Body of pancreas (tissue), 4 donors: ENCODE measurements at regions not wholly inside any gene's neighbourhood (a gene's known extent, or its start where the extent isn't known, plus 50 kb on each side); places are given as distances from the start of the nearest gene placed in this dataset.
A peak's percentile ranks its signal among the peaks of the same experiment; 100 is the strongest.
"Not testable (repeated sequence)": the region's sequence is repeated elsewhere in the genome, so short reads cannot be mapped to it uniquely, and the experiment has no call there.

Experiments used
- ATAC-seq: fragments of 150-250 bp; one replicate; pipeline ENCODE4 v1.9.1; 2016
- DNase-seq, 4 donors: peaks; one replicate each; pipeline ENCODE4 v3.0.0-alpha.2; 2019
- H3K27ac ChIP-seq, 4 donors: fragments of 200-600 bp; sonication (generic); 1 replicate in 3 of 4; 2 replicates in 1 of 4; pipeline versions ENCODE4 v1.5.1 to v1.6.1; 2016 to 2019; ENCODE audit warnings: mild to moderate bottlenecking in 1 of 4, mixed read lengths in 1 of 4, moderate library complexity in 1 of 4
- H3K27me3 ChIP-seq, 2 donors: fragments of 200-600 bp; sonication (generic); one replicate each; pipeline ENCODE4 v1.6.0; 2016; ENCODE audit warnings: mild to moderate bottlenecking in 1 of 2
- H3K36me3 ChIP-seq, 2 donors: fragments of 200-600 bp; sonication (generic); replicated peaks in 1 of 2; 2 replicates each; pipeline ENCODE4 v1.5.1; 2016; ENCODE audit warnings: low read depth in 2 of 2; ENCODE audit not compliant: insufficient read depth in 1 of 2
- H3K4me1 ChIP-seq: fragments of 200-600 bp; sonication (generic); one replicate; pipeline ENCODE4 v1.6.0; 2016
- H3K4me3 ChIP-seq, 2 donors: fragments of 200-600 bp; sonication (generic); 1 replicate in 1 of 2; 2 replicates in 1 of 2; pipeline ENCODE4 v1.5.1; 2016 to 2019
- H3K9me3 ChIP-seq, 3 donors: fragments of 200-600 bp; sonication (generic); 1 replicate in 2 of 3; 2 replicates in 1 of 3; pipeline ENCODE4 v1.5.1; 2016
- POLR2A ChIP-seq, 3 donors: fragments of 450-650 bp; IDR thresholded peaks; one replicate each; pipeline ENCODE4 v1.6.1; 2016; ENCODE audit warnings: antibody characterized with exemption in 3 of 3, mild to moderate bottlenecking in 2 of 3
- WGBS, 2 donors: methylation state at CpG; one replicate each; pipeline ENCODE4 v1.1.5; 2017; 5-methylcytosine and 5-hydroxymethylcytosine counted together
- intact Hi-C: fragments of 100-400 bp; cut with DNase I; formaldehyde crosslinking; loops from one replicate; pipeline ENCODE4 v1.15.1; 2023
- TF ChIP-seq, protein P1 (sequence below), 7 experiments: fragments of 450-650 bp in 4 of 7; fragments of 200-600 bp in 3 of 7; sonication (generic) in 3 of 7; IDR thresholded peaks; one replicate each; pipeline ENCODE4 v1.5.1; 2016 to 2019; ENCODE audit warnings: antibody characterized with exemption in 7 of 7

GRCh38 chr1:94660258-94660657, 118.7 kb upstream of the F3 start:
- peaks cover 37% of the 10 kb centered on the region for H3K4me1 ChIP-seq
- H3K9me3 ChIP-seq, result no peaks in the 10 kb centered on the region
- TF ChIP-seq, protein P1, sequence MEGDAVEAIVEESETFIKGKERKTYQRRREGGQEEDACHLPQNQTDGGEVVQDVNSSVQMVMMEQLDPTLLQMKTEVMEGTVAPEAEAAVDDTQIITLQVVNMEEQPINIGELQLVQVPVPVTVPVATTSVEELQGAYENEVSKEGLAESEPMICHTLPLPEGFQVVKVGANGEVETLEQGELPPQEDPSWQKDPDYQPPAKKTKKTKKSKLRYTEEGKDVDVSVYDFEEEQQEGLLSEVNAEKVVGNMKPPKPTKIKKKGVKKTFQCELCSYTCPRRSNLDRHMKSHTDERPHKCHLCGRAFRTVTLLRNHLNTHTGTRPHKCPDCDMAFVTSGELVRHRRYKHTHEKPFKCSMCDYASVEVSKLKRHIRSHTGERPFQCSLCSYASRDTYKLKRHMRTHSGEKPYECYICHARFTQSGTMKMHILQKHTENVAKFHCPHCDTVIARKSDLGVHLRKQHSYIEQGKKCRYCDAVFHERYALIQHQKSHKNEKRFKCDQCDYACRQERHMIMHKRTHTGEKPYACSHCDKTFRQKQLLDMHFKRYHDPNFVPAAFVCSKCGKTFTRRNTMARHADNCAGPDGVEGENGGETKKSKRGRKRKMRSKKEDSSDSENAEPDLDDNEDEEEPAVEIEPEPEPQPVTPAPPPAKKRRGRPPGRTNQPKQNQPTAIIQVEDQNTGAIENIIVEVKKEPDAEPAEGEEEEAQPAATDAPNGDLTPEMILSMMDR (IDR thresholded peaks at IDR 0.05), result no peak
- no peak for TF ChIP-seq POLR2A (IDR thresholded peaks at IDR 0.05)
- no peaks in the 10 kb centered on the region for H3K27me3 ChIP-seq
- no peak for DNase-seq
- no peak for ATAC-seq
- H3K27ac ChIP-seq, result no peak overlapping the region
- WGBS, 2 donors, result 63 to 64% methylated on average over 2 of the region's 2 CpGs
- H3K4me3 ChIP-seq, result no peak overlapping the region
- H3K36me3 ChIP-seq, result no peaks in the 10 kb centered on the region
- intact Hi-C loops, result no loop called here

- H3K4me3 ChIP-seq, H3K9me3 ChIP-seq, ATAC-seq, H3K36me3 ChIP-seq, H3K27ac ChIP-seq, DNase-seq, intact Hi-C loops, H3K27me3 ChIP-seq: not testable (repeated sequence)
- H3K4me1 ChIP-seq, result peaks cover 47% of the 10 kb centered on the region
- 94 to 96% methylated on average over 1 of the region's 1 CpG for WGBS, 2 donors
These were observed 117.6 kb upstream of the F3 start for GRCh38 chr1:94659202-94659601.

GRCh38 chr1:94658221-94658620, 116.7 kb upstream of the F3 start:
- Histone ChIP-seq H3K27me3 (no peaks in the 10 kb centered on the region), H3K27ac (peak overlapping the region; percentile 31 to 73 (median 53)), H3K36me3 (no peaks in the 10 kb centered on the region), H3K9me3 (no peaks in the 10 kb centered on the region), H3K4me3 (no peak overlapping the region), H3K4me1 (peaks cover 57% of the 10 kb centered on the region)
- 11 to 18% methylated on average over 3 of the region's 3 CpGs for WGBS, 2 donors
- peak; percentile 86 for ATAC-seq
- TF ChIP-seq, protein P1 (IDR thresholded peaks at IDR 0.05), result no peak
- peak in 1 of 3 donors; percentile 14 for TF ChIP-seq POLR2A (IDR thresholded peaks at IDR 0.05)
- intact Hi-C loops, result no loop called here
- DNase-seq, result peak; percentile 46 to 71 (median 48)

DNA sequence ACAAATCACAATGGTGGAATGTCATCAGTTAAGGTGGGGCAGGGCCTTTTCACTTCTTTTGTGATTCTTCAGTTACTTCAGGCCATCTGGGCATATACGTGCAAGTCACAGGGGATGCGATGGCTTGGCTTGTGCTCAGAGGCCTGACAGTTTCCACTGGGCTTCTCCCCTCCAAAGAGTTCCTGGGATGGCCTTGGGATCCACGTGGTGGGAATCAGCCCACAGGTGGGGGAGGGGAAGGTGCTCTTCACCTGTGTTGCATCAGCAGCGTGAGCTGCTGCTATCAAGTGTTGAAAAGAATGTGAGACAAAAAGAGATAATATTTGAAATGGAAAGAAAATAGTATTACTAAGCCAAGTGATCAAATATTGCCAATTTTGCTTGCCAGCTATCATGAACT, 116.2 kb upstream of the F3 start:
- H3K4me3 ChIP-seq, H3K27me3 ChIP-seq, H3K36me3 ChIP-seq, intact Hi-C loops, H3K9me3 ChIP-seq: not testable (repeated sequence)
- DNase-seq, result peak in 2 of 4 donors; percentile 25 to 31
- ATAC-seq, result peak; percentile 12
- peak overlapping the region; percentile 31 to 73 (median 53) for H3K27ac ChIP-seq
- H3K4me1 ChIP-seq, result peaks cover 58% of the 10 kb centered on the region
- 19 to 32% methylated on average over 4 of the region's 4 CpGs for WGBS, 2 donors

DNA sequence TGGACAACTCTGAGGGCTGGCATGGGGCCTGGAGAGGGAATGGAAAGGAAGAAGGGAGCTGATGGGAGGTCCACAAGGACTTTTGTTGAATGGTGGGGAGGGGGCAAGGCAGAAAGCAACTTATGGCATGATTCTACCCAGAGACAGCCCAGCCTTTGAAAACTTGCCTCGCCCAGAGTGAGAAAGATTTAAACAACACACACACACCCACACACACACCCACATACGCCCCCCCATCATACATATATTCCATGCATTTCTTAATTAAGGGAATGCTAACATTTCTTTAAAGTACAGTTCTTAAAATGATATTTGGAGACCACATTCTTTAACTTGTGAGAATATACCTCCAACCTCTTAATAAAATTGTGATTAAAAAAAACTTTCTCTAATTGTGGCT, 115.4 kb upstream of the F3 start:
- intact Hi-C loops, result no loop called here
- Histone ChIP-seq H3K27ac (peak overlapping the region in 2 of 4 donors; percentile 19 to 22), H3K4me1 (peaks cover 55% of the 10 kb centered on the region), H3K4me3 (no peak overlapping the region), H3K27me3 (no peaks in the 10 kb centered on the region), H3K36me3 (no peaks in the 10 kb centered on the region), H3K9me3 (no peaks in the 10 kb centered on the region)
- ATAC-seq (no peak), DNase-seq (no peak)
- 92% methylated on average over 2 of the region's 2 CpGs for WGBS, 2 donors
- no peak for TF ChIP-seq POLR2A (IDR thresholded peaks at IDR 0.05)
- TF ChIP-seq, protein P1 (IDR thresholded peaks at IDR 0.05), result no peak

- no peaks in the 10 kb centered on the region for H3K36me3 ChIP-seq
- H3K4me3 ChIP-seq, result no peak overlapping the region
- no peaks in the 10 kb centered on the region for H3K27me3 ChIP-seq
- H3K27ac ChIP-seq, result peak overlapping the region in 2 of 4 donors; percentile 41 to 53
- no peaks in the 10 kb centered on the region for H3K9me3 ChIP-seq
- ATAC-seq, result no peak
- 95 to 98% methylated on average over 4 of the region's 4 CpGs for WGBS, 2 donors
- intact Hi-C loops, result no loop called here
- no peak for DNase-seq
- H3K4me1 ChIP-seq, result peaks cover 38% of the 10 kb centered on the region
- TF ChIP-seq, protein P1 (IDR thresholded peaks at IDR 0.05), result no peak
- no peak for TF ChIP-seq POLR2A (IDR thresholded peaks at IDR 0.05)
These were observed 113.4 kb upstream of the F3 start for GRCh38 chr1:94654919-94655318.
